ENCODE measurements at regions not wholly inside any gene's neighbourhood (a gene's known extent, or its start where the extent isn't known, plus 50 kb on each side); places are given as distances from the start of the nearest gene placed in this dataset.

DNA sequence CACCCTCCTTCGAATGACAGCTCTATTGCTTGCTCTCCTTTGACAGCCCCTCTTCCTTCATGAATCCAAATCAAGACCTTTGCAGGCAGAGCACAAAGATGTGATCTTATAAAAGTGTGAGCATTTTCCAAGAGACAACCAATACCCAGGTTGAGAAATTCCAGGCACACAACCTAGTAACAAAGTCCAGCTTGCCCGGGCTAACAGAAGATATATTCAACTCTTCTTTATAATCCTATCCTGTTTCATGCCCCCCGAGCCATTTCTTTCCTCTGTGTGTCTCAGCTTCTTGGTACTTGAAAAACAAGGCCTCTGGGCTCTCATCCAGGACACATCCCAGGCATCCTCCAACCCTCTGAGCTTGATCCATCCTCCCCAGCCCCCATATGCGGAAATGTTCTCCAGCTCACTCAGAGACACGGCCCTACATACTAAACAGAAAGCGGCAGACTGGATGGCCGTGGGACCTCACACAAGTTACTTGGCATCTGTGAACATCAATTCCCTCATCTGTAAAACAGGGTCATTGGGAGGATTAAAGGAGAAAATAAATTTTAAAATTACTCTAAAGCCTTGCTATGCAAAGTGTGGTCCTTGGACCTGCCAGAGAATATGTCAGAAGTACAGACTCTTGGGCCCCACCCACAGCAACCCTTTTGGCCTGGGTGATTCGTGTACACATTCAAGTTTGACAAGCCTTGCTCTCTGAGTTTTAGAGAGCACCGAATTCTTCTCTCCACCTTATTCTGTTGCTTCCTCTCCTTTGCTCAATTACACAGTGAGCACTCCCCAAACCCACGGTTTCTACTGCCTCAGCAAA is 627.0 kb downstream of the BCOR start:
- H4K20me1 ChIP-seq (ENCODE audit: insufficient read depth) = no peaks in the 10 kb centered on the region
- H3K4me1 ChIP-seq (ENCODE audit: control insufficient read depth in 1 of 2, insufficient read depth in 2 of 2, low read depth in 1 of 2, low read length in 1 of 2) = no peaks in the 10 kb centered on the region; a peak in 1 of 4 replicates
- no peak overlapping the region for H3K4me3 ChIP-seq (ENCODE audit: low read depth in 2 of 2, low read length in 1 of 2)
- no peaks in the 10 kb centered on the region for H3K9me2 ChIP-seq
- ChIA-PET POLR2A (no interaction called here), CTCF (no interaction called here)
- DNase-seq = no peak
- no peak overlapping the region for H2AFZ ChIP-seq (ENCODE audit: low read depth)
- no peaks in the 10 kb centered on the region for H3K36me3 ChIP-seq (replicated peaks in 1 of 2; ENCODE audit: control insufficient read depth in 1 of 2, insufficient read depth in 2 of 2, low read length in 1 of 2)
- no peaks in the 10 kb centered on the region for H3K9me3 ChIP-seq
- no peak overlapping the region for H3K9ac ChIP-seq
- no peak overlapping the region for H3K4me2 ChIP-seq
- no peak overlapping the region for H3K27ac ChIP-seq (ENCODE audit: low read depth in 2 of 2, low read length in 1 of 2)
- WGBS (ENCODE audit: low lambda C conversion rate) = 24% methylated on average over 10 of the region's 10 CpGs
- H3K79me2 ChIP-seq (ENCODE audit: insufficient read depth) = no peaks in the 10 kb centered on the region
- H3F3A ChIP-seq (replicated peaks; ENCODE audit: insufficient read depth) = no peaks in the 10 kb centered on the region
- no peaks in the 10 kb centered on the region; the same call in 1 of the 2 replicates for H3K27me3 ChIP-seq (ENCODE audit: insufficient read depth)
- TF ChIP-seq TAF1 (IDR thresholded peaks at IDR 0.05; ENCODE audit: borderline replicate concordance, low read depth, low read length) (no peak), GABPA (IDR thresholded peaks at IDR 0.05; ENCODE audit: low read depth) (no peak), NFIC (IDR thresholded peaks at IDR 0.05; ENCODE audit: borderline replicate concordance) (no peak), FOXJ3 (CRISPR knock-in tag; IDR thresholded peaks at IDR 0.05) (no peak), RXRA (IDR thresholded peaks at IDR 0.05; ENCODE audit: borderline replicate concordance, low read depth) (no peak), RFX5 (IDR thresholded peaks at IDR 0.05; ENCODE audit: low read length) (no peak), EZH2phosphoT487 (IDR thresholded peaks at IDR 0.05; ENCODE audit: borderline replicate concordance, low read depth) (no peak), ELF1 (IDR thresholded peaks at IDR 0.05) (no peak), RAD21 (IDR thresholded peaks at IDR 0.05; ENCODE audit: low read length) (no peak), SIN3A (IDR thresholded peaks at IDR 0.05; ENCODE audit: borderline replicate concordance, low read depth, low read length) (no peak), MEF2A (IDR thresholded peaks at IDR 0.05; ENCODE audit: borderline replicate concordance, low read depth) (no peak), CHD2 (IDR thresholded peaks at IDR 0.05; ENCODE audit: low read length, partially characterized antibody) (no peak)
- TF ChIP-seq, protein P1, sequence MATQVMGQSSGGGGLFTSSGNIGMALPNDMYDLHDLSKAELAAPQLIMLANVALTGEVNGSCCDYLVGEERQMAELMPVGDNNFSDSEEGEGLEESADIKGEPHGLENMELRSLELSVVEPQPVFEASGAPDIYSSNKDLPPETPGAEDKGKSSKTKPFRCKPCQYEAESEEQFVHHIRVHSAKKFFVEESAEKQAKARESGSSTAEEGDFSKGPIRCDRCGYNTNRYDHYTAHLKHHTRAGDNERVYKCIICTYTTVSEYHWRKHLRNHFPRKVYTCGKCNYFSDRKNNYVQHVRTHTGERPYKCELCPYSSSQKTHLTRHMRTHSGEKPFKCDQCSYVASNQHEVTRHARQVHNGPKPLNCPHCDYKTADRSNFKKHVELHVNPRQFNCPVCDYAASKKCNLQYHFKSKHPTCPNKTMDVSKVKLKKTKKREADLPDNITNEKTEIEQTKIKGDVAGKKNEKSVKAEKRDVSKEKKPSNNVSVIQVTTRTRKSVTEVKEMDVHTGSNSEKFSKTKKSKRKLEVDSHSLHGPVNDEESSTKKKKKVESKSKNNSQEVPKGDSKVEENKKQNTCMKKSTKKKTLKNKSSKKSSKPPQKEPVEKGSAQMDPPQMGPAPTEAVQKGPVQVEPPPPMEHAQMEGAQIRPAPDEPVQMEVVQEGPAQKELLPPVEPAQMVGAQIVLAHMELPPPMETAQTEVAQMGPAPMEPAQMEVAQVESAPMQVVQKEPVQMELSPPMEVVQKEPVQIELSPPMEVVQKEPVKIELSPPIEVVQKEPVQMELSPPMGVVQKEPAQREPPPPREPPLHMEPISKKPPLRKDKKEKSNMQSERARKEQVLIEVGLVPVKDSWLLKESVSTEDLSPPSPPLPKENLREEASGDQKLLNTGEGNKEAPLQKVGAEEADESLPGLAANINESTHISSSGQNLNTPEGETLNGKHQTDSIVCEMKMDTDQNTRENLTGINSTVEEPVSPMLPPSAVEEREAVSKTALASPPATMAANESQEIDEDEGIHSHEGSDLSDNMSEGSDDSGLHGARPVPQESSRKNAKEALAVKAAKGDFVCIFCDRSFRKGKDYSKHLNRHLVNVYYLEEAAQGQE (IDR thresholded peaks at IDR 0.05; ENCODE audit: low read depth, low read length) = no peak
- TF ChIP-seq, protein P2, sequence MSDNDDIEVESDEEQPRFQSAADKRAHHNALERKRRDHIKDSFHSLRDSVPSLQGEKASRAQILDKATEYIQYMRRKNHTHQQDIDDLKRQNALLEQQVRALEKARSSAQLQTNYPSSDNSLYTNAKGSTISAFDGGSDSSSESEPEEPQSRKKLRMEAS (IDR thresholded peaks at IDR 0.05; ENCODE audit: low read depth) = no peak
- TF ChIP-seq, protein P3, sequence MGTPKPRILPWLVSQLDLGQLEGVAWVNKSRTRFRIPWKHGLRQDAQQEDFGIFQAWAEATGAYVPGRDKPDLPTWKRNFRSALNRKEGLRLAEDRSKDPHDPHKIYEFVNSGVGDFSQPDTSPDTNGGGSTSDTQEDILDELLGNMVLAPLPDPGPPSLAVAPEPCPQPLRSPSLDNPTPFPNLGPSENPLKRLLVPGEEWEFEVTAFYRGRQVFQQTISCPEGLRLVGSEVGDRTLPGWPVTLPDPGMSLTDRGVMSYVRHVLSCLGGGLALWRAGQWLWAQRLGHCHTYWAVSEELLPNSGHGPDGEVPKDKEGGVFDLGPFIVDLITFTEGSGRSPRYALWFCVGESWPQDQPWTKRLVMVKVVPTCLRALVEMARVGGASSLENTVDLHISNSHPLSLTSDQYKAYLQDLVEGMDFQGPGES (IDR thresholded peaks at IDR 0.05; ENCODE audit: low read depth, low read length) = no peak
- TF ChIP-seq, protein P4, sequence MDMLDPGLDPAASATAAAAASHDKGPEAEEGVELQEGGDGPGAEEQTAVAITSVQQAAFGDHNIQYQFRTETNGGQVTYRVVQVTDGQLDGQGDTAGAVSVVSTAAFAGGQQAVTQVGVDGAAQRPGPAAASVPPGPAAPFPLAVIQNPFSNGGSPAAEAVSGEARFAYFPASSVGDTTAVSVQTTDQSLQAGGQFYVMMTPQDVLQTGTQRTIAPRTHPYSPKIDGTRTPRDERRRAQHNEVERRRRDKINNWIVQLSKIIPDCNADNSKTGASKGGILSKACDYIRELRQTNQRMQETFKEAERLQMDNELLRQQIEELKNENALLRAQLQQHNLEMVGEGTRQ (IDR thresholded peaks at IDR 0.05; ENCODE audit: borderline replicate concordance, low read depth, low read length) = no peak
- TF ChIP-seq, protein P5, sequence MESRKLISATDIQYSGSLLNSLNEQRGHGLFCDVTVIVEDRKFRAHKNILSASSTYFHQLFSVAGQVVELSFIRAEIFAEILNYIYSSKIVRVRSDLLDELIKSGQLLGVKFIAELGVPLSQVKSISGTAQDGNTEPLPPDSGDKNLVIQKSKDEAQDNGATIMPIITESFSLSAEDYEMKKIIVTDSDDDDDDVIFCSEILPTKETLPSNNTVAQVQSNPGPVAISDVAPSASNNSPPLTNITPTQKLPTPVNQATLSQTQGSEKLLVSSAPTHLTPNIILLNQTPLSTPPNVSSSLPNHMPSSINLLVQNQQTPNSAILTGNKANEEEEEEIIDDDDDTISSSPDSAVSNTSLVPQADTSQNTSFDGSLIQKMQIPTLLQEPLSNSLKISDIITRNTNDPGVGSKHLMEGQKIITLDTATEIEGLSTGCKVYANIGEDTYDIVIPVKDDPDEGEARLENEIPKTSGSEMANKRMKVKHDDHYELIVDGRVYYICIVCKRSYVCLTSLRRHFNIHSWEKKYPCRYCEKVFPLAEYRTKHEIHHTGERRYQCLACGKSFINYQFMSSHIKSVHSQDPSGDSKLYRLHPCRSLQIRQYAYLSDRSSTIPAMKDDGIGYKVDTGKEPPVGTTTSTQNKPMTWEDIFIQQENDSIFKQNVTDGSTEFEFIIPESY (IDR thresholded peaks at IDR 0.05; ENCODE audit: borderline replicate concordance, low read depth) = no peak
- TF ChIP-seq, protein P6, sequence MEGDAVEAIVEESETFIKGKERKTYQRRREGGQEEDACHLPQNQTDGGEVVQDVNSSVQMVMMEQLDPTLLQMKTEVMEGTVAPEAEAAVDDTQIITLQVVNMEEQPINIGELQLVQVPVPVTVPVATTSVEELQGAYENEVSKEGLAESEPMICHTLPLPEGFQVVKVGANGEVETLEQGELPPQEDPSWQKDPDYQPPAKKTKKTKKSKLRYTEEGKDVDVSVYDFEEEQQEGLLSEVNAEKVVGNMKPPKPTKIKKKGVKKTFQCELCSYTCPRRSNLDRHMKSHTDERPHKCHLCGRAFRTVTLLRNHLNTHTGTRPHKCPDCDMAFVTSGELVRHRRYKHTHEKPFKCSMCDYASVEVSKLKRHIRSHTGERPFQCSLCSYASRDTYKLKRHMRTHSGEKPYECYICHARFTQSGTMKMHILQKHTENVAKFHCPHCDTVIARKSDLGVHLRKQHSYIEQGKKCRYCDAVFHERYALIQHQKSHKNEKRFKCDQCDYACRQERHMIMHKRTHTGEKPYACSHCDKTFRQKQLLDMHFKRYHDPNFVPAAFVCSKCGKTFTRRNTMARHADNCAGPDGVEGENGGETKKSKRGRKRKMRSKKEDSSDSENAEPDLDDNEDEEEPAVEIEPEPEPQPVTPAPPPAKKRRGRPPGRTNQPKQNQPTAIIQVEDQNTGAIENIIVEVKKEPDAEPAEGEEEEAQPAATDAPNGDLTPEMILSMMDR (IDR thresholded peaks at IDR 0.05) = no peak
